ENCODE measurements at regions not wholly inside any gene's neighbourhood (a gene's known extent, or its start where the extent isn't known, plus 50 kb on each side); places are given as distances from the start of the nearest gene placed in this dataset.

- Mint-ChIP-seq H3K27me3 (ENCODE audit: insufficient read depth, unreplicated experiment) (no peaks in the 10 kb centered on the region), H3K4me1 (ENCODE audit: low read depth, unreplicated experiment) (no peaks in the 10 kb centered on the region), H3K9me3 (ENCODE audit: unreplicated experiment) (no peaks in the 10 kb centered on the region), H3K27ac (ENCODE audit: unreplicated experiment) (no peak overlapping the region), H3K36me3 (ENCODE audit: insufficient read depth, unreplicated experiment) (no peaks in the 10 kb centered on the region), H3K4me3 (ENCODE audit: unreplicated experiment) (no peak overlapping the region)
- ChIA-PET POLR2A (no interaction called here), CTCF (no interaction called here)
- H3K36me3 ChIP-seq (ENCODE audit: control insufficient read depth, insufficient read depth, low read length), result no peaks in the 10 kb centered on the region
- DNase-seq, result no peak
- no peaks in the 10 kb centered on the region for H3K27me3 ChIP-seq (replicated peaks; ENCODE audit: control insufficient read depth, insufficient read depth, low read length)
- no TSS peak for BruUV-seq (replicated peaks)
- no peaks in the 10 kb centered on the region for H3K4me1 ChIP-seq
- no peak overlapping the region for H3K4me3 ChIP-seq (ENCODE audit: low read depth, low read length)
- no peaks in the 10 kb centered on the region for H3K9me3 ChIP-seq
- TF ChIP-seq CTCF (IDR thresholded peaks at IDR 0.05; ENCODE audit: insufficient read depth in 1 of 2, low read depth in 1 of 2, low read length in 1 of 2, severe bottlenecking in 1 of 2, unreplicated experiment in 1 of 2), result no peak
- intact Hi-C loops (cut with micrococcal nuclease; ENCODE audit: unreplicated experiment), result no loop called here
These were observed 429.8 kb upstream of the CDH2 start for GRCh38 chr18:28606686-28607085.

GRCh38 chr18:28602391-28602790 is 425.5 kb upstream of the CDH2 start:
- intact Hi-C loops (cut with micrococcal nuclease; ENCODE audit: unreplicated experiment), result no loop called here
- no peaks in the 10 kb centered on the region for H3K36me3 Mint-ChIP-seq (ENCODE audit: insufficient read depth, unreplicated experiment)
- H3K9me3 Mint-ChIP-seq (ENCODE audit: unreplicated experiment), result no peaks in the 10 kb centered on the region
- ChIA-PET POLR2A (no interaction called here), CTCF (no interaction called here)
- DNase-seq, result no peak
- H3K4me3 Mint-ChIP-seq (ENCODE audit: unreplicated experiment), result no peak overlapping the region
- H3K9me3 ChIP-seq, result no peaks in the 10 kb centered on the region
- no TSS peak for BruUV-seq (replicated peaks)
- H3K27me3 ChIP-seq (replicated peaks; ENCODE audit: control insufficient read depth, insufficient read depth, low read length), result no peaks in the 10 kb centered on the region
- no peaks in the 10 kb centered on the region for H3K4me1 Mint-ChIP-seq (ENCODE audit: low read depth, unreplicated experiment)
- no peaks in the 10 kb centered on the region for H3K27me3 Mint-ChIP-seq (ENCODE audit: insufficient read depth, unreplicated experiment)
- H3K36me3 ChIP-seq (ENCODE audit: control insufficient read depth, insufficient read depth, low read length), result no peaks in the 10 kb centered on the region
- H3K27ac Mint-ChIP-seq (ENCODE audit: unreplicated experiment), result no peak overlapping the region
- TF ChIP-seq CTCF (IDR thresholded peaks at IDR 0.05; ENCODE audit: insufficient read depth in 1 of 2, low read depth in 1 of 2, low read length in 1 of 2, severe bottlenecking in 1 of 2, unreplicated experiment in 1 of 2), result no peak
- no peaks in the 10 kb centered on the region for H3K4me1 ChIP-seq
- H3K4me3 ChIP-seq (ENCODE audit: low read depth, low read length), result no peak overlapping the region

GRCh38 chr18:28594034-28594433 is 417.1 kb upstream of the CDH2 start:
- Mint-ChIP-seq H3K4me3 (ENCODE audit: unreplicated experiment) (no peak overlapping the region), H3K4me1 (ENCODE audit: low read depth, unreplicated experiment) (no peaks in the 10 kb centered on the region), H3K27ac (ENCODE audit: unreplicated experiment) (no peak overlapping the region), H3K27me3 (ENCODE audit: insufficient read depth, unreplicated experiment) (peaks cover 3% of the 10 kb centered on the region), H3K36me3 (ENCODE audit: insufficient read depth, unreplicated experiment) (no peaks in the 10 kb centered on the region), H3K9me3 (ENCODE audit: unreplicated experiment) (no peaks in the 10 kb centered on the region)
- H3K27me3 ChIP-seq (replicated peaks; ENCODE audit: control insufficient read depth, insufficient read depth, low read length), result no peaks in the 10 kb centered on the region
- no TSS peak for BruUV-seq (replicated peaks)
- TF ChIP-seq CTCF (IDR thresholded peaks at IDR 0.05; ENCODE audit: insufficient read depth in 1 of 2, low read depth in 1 of 2, low read length in 1 of 2, severe bottlenecking in 1 of 2, unreplicated experiment in 1 of 2), result no peak
- ChIA-PET POLR2A (no interaction called here), CTCF (no interaction called here)
- H3K36me3 ChIP-seq (ENCODE audit: control insufficient read depth, insufficient read depth, low read length), result no peaks in the 10 kb centered on the region
- intact Hi-C loops (cut with micrococcal nuclease; ENCODE audit: unreplicated experiment), result no loop called here
- no peaks in the 10 kb centered on the region for H3K4me1 ChIP-seq
- H3K9me3 ChIP-seq, result no peaks in the 10 kb centered on the region
- H3K4me3 ChIP-seq (ENCODE audit: low read depth, low read length), result no peak overlapping the region
- no peak for DNase-seq
